SU-DHL-6 (cell line): ENCODE measurements at regions not wholly inside any gene's neighbourhood (a gene's known extent, or its start where the extent isn't known, plus 50 kb on each side); places are given as distances from the start of the nearest gene placed in this dataset.
"Not testable (repeated sequence)": the region's sequence is repeated elsewhere in the genome, so short reads cannot be mapped to it uniquely, and the experiment has no call there.

Source experiments
- H2AFZ ChIP-seq: fragments of 200-600 bp; sonication (generic); 2 replicates; pipeline ENCODE4 v1.6.1; 2014; ENCODE audit warnings: low read depth, mild to moderate bottlenecking, moderate library complexity, mixed read lengths, antibody characterized with exemption, low read length; ENCODE audit not compliant: severe bottlenecking
- H3F3A ChIP-seq: fragments of 200-600 bp; shearing (Covaris generic); 2 replicates; pipeline ENCODE4 v1.6.0; 2016; ENCODE audit warnings: antibody characterized with exemption, mild to moderate bottlenecking; ENCODE audit not compliant: insufficient read depth
- H3K27ac ChIP-seq: fragments of 200-600 bp; sonication (generic); 2 replicates; pipeline ENCODE4 v1.5.1; 2016; ENCODE audit warnings: low read depth, mild to moderate bottlenecking, low read length, moderate library complexity, mixed read lengths
- H3K27me3 ChIP-seq: fragments of 200-600 bp; sonication (generic), shearing (Covaris generic); 2 replicates; pipeline ENCODE4 v1.6.0; 2014; ENCODE audit warnings: mild to moderate bottlenecking, low read length
- H3K36me3 ChIP-seq: fragments of 200-600 bp; sonication (generic); 2 replicates; pipeline ENCODE4 v1.6.1; 2014; ENCODE audit warnings: mild to moderate bottlenecking, low read length, mixed read lengths
- H3K4me2 ChIP-seq: fragments of 300-600, 200-600 bp; shearing (Covaris generic), sonication (generic); 2 replicates; pipeline ENCODE4 v1.6.0; 2014; ENCODE audit warnings: low read length, low read depth, mild to moderate bottlenecking; ENCODE audit not compliant: poor library complexity, severe bottlenecking
- H3K4me3 ChIP-seq: fragments of 200-600 bp; sonication (generic); 2 replicates; pipeline ENCODE4 v1.5.1; 2014; ENCODE audit warnings: antibody characterized with exemption, low read length, mild to moderate bottlenecking, mixed read lengths; ENCODE audit not compliant: insufficient read depth, poor library complexity, severe bottlenecking
- H3K79me2 ChIP-seq: fragments of 200-600 bp; sonication (generic); 2 replicates; pipeline ENCODE4 v1.6.1; 2014; ENCODE audit warnings: mild to moderate bottlenecking, low read length, moderate library complexity; ENCODE audit not compliant: insufficient read depth
- H3K9ac ChIP-seq: fragments of 200-600 bp; sonication (generic); 2 replicates; pipeline ENCODE4 v1.7.0; 2014; ENCODE audit warnings: mild to moderate bottlenecking, low read length
- H3K9me2 ChIP-seq: fragments of 200-600 bp; sonication (generic); replicated peaks from 2 replicates; pipeline ENCODE4 v1.6.1; 2014; ENCODE audit warnings: low read length; ENCODE audit not compliant: insufficient read depth
- H3K9me3 ChIP-seq: fragments of 200-600 bp; sonication (generic); 2 replicates; pipeline ENCODE4 v1.6.1; 2014; ENCODE audit warnings: low read length, mixed read lengths; ENCODE audit not compliant: insufficient read depth
- H4K20me1 ChIP-seq: fragments of 200-600 bp; sonication (generic); 2 replicates; pipeline ENCODE4 v1.6.1; 2014; ENCODE audit warnings: low read depth, mild to moderate bottlenecking, antibody characterized with exemption, low read length, moderate library complexity, mixed read lengths
- EZH2phosphoT487 ChIP-seq: fragments of 200-600 bp; sonication (generic), shearing (Covaris generic); conservative IDR thresholded peaks from 2 replicates; pipeline ENCODE4 v1.6.1; 2018; ENCODE audit warnings: mild to moderate bottlenecking, antibody characterized with exemption, low read length, moderate library complexity, mixed read lengths
- TF ChIP-seq, protein P1 (sequence below): fragments of 200-600 bp; sonication (generic); IDR thresholded peaks from one replicate; pipeline ENCODE4 v1.5.1; 2017; ENCODE audit warnings: antibody characterized with exemption, mild to moderate bottlenecking, low read length, moderate library complexity; ENCODE audit not compliant: insufficient read depth, poor library complexity, severe bottlenecking

DNA sequence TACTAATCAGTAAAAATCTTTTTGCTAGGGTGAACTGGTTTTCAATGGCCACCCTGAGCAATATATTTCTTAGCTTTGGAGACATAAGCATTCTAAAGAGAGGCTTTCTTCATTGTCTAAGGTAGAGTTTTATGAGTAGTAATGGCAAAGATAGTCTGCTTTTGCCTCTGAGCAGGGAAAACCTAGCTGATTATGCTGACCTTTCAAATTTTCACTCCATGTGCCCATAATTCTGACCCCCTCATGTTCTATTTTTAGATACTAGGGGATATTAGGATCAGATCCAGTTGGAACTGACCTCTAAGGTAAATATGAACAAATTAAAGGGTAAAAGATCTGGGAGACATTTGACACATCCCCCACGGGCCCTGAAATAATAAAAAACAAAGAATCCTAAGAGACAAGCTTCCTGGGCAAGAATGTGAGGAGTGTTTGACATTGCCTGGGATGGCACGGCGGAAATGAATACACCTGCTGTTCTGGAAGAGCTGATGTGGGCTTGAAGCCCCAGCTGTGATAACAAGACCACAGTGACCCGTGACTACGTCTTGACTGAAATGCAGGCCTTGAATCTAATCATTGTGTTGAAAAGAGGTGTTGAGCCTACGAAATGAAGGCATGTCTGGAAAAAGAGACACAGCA, 392.1 kb upstream of the FRG1 start:
- Histone ChIP-seq H3F3A (no peaks in the 10 kb centered on the region), H3K4me2 (no peak overlapping the region), H3K9ac (no peak overlapping the region), H2AFZ (no peak overlapping the region), H3K4me3 (no peak overlapping the region), H3K27ac (no peak overlapping the region), H3K9me3 (no peaks in the 10 kb centered on the region), H3K9me2 (no peaks in the 10 kb centered on the region), H3K79me2 (no peaks in the 10 kb centered on the region), H3K36me3 (no peaks in the 10 kb centered on the region), H3K27me3 (no peaks in the 10 kb centered on the region), H4K20me1 (no peaks in the 10 kb centered on the region)
- TF ChIP-seq, protein P1, sequence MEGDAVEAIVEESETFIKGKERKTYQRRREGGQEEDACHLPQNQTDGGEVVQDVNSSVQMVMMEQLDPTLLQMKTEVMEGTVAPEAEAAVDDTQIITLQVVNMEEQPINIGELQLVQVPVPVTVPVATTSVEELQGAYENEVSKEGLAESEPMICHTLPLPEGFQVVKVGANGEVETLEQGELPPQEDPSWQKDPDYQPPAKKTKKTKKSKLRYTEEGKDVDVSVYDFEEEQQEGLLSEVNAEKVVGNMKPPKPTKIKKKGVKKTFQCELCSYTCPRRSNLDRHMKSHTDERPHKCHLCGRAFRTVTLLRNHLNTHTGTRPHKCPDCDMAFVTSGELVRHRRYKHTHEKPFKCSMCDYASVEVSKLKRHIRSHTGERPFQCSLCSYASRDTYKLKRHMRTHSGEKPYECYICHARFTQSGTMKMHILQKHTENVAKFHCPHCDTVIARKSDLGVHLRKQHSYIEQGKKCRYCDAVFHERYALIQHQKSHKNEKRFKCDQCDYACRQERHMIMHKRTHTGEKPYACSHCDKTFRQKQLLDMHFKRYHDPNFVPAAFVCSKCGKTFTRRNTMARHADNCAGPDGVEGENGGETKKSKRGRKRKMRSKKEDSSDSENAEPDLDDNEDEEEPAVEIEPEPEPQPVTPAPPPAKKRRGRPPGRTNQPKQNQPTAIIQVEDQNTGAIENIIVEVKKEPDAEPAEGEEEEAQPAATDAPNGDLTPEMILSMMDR = no peak
- no peak for TF ChIP-seq EZH2phosphoT487

DNA sequence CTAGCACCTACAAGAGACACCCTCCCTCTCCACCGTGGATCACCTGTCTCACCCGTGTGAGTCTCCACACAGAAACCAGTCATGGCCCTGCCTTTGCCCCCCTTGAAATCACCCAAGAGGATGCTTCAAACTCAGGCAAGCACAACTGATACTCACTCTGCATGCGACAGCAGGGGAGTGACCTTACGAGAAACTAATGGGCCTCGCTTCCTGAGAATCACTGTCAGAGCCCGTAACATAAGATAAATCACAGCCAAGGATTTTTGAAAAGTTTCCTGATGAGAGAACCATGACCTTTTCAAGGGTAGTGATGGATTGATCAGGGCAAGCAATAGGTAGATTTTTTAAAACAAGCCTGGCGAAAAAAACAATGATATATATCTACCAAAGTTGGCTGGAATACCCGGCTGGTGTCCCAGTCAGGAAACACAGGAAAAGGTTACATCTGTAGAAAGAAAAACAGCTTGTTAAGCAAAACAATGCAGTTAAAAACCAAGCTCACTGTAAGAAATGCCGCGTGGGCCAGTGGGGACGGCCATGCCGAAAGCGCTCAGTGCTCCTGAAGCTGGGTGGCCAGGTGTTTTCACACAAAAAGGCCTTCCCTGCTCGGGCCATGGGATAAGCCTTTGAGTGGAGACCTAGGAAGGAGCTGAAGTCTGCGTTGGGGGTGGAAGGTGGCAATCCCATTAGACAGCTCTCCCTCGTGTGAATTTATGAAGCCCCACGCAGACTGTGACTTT, 388.6 kb upstream of the FRG1 start:
- H3K79me2 ChIP-seq, H3K27ac ChIP-seq: not testable (repeated sequence)

DNA sequence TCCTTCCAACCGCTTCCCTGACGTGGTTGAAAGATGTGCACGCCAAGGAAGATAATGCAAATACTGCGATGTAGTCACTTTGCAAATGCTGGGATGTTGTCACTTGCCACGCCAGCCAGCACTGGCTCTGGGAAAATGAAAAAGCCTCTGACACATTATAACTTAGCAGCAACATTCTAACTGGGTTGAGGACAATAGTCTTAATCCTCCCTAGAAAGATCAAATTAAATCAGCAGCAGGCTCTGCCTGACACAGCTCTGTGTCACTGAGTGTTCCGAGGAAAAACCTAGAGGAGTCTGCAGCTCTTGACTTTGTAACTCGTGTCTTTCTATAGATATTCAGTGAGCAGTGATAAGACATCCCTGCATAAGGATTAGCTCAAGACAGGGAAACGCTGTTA, 380.1 kb upstream of the FRG1 start:
- H3K79me2 ChIP-seq, H3K9me2 ChIP-seq, H3K27me3 ChIP-seq, H3K4me2 ChIP-seq, H3K9ac ChIP-seq, H2AFZ ChIP-seq, H3K27ac ChIP-seq, H3K9me3 ChIP-seq, H3K36me3 ChIP-seq, H3F3A ChIP-seq, H4K20me1 ChIP-seq, H3K4me3 ChIP-seq: not testable (repeated sequence)

More for the DNA sequence above, 388.6 kb upstream of the FRG1 start:
- H3K4me3 ChIP-seq, H3K9me2 ChIP-seq, H3F3A ChIP-seq, H2AFZ ChIP-seq, H3K9me3 ChIP-seq, H3K27me3 ChIP-seq, H4K20me1 ChIP-seq, H3K36me3 ChIP-seq, H3K4me2 ChIP-seq, H3K9ac ChIP-seq: not testable (repeated sequence)

DNA sequence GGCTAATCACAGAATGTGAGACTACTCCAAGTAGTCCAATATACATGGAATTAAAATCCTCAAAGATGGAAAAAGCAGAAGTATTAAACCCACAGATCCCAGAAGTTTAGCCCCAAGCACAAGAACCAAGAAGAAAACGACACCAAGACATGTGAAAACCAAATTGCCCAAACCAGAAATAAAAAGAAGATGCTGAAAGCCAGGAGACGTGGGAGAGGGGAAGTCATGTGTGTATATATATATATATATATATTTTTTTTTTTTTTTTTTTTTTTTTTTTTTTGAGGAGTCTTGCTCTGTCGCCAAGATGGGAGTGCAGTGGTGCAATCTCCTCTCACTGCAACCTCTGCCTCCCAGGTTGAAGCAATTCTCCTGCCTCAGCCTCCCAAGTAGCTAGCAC, 376.9 kb upstream of the FRG1 start:
- not testable (repeated sequence) for H2AFZ ChIP-seq, H3K4me3 ChIP-seq, H3F3A ChIP-seq, H3K79me2 ChIP-seq, H3K27ac ChIP-seq, H3K36me3 ChIP-seq, H3K9ac ChIP-seq, H3K4me2 ChIP-seq, H3K27me3 ChIP-seq, H3K9me3 ChIP-seq, H4K20me1 ChIP-seq, H3K9me2 ChIP-seq

DNA sequence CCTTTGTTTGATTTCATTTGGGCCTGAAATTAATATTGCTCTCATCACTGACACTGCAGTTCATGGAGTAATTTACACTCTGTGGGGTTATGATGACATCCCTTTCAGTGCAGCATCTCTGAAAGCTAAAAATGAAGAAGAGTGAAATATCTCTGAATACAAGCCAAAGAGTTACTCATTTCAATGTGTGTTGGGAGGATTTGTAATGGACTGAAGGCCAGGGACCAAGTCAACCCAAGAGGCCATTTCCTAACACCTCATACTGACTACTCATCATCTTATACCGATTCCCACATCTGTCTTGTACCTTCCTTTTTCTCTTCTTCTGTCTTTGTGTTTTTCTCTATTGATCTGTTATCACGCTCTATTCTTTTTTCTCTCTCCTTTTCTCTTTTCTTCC, 374.4 kb upstream of the FRG1 start:
- not testable (repeated sequence) for H3K27ac ChIP-seq, H4K20me1 ChIP-seq, H2AFZ ChIP-seq, H3K36me3 ChIP-seq, H3K9me2 ChIP-seq, H3K4me2 ChIP-seq, H3K9me3 ChIP-seq, H3F3A ChIP-seq, H3K79me2 ChIP-seq, H3K9ac ChIP-seq, H3K27me3 ChIP-seq, H3K4me3 ChIP-seq

DNA sequence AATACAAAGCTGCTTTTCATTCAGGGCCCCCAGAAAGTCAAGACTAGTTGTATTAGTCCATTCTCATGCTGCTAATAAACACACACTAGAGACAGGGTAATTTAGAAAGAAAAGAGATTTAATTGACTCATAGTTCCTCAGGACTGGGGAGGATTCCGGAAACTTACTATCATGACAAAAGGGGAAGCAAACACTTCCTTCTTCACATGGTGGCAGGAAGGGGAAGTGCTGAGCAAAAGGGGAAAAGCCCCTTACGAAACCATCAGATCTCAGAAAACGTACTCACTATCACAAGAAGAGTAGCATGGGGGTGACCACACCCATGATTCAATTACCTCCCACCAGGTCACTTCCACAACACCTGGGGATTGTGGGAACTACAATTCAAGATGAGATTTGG, 373.8 kb upstream of the FRG1 start:
- not testable (repeated sequence) for H3K4me2 ChIP-seq, H3K9me3 ChIP-seq, H3K27me3 ChIP-seq, H3K9me2 ChIP-seq, H3K36me3 ChIP-seq, H3K27ac ChIP-seq, H4K20me1 ChIP-seq, H3K9ac ChIP-seq, H2AFZ ChIP-seq, H3F3A ChIP-seq, H3K4me3 ChIP-seq, H3K79me2 ChIP-seq

DNA sequence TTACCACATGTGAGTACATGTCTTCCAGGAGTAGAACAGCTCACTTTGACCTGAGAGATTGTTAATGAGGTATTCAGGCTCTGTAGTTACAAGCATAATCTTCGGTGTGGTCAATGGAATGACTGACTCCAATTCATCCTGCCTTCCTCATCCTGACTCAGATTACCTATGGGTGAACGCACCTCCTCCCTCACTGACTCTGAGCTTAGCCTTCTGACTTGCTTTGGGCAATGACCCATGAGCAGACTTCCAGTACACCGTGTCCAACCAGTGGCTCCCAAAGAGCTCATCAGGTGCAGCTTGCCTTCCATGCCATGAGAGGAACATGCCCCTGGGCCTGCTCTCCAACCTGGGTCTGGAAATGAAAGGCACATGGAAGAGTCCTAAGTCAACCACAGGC, 361.0 kb upstream of the FRG1 start:
- not testable (repeated sequence) for H3K27me3 ChIP-seq, H4K20me1 ChIP-seq, H2AFZ ChIP-seq, H3K36me3 ChIP-seq, H3K27ac ChIP-seq, H3K9ac ChIP-seq, H3K4me2 ChIP-seq, H3K4me3 ChIP-seq, H3F3A ChIP-seq, H3K79me2 ChIP-seq, H3K9me3 ChIP-seq, H3K9me2 ChIP-seq
